Daoy (cell line): ENCODE measurements at regions not wholly inside any gene's neighbourhood (a gene's known extent, or its start where the extent isn't known, plus 50 kb on each side); places are given as distances from the start of the nearest gene placed in this dataset.

Experiments
- DNase-seq: peaks from one replicate; pipeline ENCODE4 v3.0.0-alpha.2; 2015; ENCODE audit warnings: low read depth

DNA sequence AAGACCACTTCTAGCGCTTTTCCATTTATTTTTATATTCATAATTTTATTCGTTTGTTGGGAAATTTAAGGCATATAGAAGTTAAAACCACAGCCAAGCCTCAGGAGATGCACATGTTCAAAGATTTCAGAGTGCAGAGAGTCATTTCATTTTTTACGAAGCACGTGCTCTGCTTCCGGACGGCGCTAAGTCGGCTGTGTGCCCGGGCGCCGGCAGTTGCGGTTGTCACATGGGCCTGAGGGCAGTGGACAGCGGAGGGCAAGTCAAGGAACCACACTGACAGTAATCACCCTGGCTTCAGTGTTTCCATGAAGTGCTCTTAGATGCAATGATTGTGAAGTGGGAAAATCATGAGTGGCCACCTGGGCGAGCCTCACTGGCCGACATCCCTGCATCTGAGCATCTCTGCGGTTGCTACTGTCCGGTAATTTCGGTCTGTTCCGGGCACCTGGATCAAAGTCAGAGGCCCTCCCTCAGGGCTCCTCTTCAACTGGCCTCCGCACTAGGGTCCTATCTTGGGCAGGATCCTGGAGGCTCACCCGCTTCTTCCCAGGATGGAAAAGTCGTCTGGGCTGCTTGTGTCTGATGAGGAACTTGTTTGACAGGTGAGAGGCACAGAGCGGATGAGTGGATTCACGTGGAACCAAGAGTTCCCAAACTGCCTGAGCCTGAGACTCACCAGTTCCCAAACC, 90.8 kb downstream of the DACT2 start:
- no peak for DNase-seq

DNA sequence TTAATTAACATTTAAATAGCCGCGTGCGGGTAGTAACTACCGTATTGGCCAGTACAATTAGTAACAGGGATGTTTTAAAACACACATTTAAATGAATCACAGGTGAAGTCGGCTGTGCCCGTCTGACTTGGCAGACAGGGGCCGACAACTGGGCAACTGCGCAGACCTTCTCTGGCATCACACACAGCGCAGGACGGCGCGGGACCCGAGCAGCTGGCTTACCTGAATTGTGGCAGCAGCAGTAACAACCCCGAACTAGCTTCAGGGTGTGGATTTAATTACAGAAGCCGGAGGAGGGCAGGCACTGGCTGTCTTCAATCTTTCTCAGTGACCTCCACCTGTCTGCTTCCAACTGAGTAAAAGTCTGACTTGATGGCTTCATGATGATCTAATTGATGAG, 91.7 kb downstream of the DACT2 start:
- no peak for DNase-seq

DNA sequence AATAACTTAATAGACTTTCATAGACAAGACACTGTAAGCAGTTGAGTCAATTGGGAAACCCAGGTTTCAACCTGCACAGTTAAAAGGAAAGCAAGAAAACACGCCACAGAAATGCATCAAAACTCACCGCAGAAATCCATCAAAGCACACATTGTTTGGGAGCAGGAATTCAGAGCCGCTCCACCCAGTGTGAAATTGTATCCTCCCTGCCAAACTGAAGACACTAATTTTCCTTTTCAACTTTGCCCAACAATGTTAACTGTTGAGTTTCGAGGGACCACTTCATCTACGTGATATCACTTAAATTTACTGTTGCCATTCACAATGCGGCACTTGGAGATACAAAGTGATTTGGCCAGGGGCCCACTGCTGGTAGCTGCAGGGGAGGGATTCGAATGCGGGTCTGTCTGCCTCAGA, 92.7 kb downstream of the DACT2 start:
- DNase-seq: no peak

DNA sequence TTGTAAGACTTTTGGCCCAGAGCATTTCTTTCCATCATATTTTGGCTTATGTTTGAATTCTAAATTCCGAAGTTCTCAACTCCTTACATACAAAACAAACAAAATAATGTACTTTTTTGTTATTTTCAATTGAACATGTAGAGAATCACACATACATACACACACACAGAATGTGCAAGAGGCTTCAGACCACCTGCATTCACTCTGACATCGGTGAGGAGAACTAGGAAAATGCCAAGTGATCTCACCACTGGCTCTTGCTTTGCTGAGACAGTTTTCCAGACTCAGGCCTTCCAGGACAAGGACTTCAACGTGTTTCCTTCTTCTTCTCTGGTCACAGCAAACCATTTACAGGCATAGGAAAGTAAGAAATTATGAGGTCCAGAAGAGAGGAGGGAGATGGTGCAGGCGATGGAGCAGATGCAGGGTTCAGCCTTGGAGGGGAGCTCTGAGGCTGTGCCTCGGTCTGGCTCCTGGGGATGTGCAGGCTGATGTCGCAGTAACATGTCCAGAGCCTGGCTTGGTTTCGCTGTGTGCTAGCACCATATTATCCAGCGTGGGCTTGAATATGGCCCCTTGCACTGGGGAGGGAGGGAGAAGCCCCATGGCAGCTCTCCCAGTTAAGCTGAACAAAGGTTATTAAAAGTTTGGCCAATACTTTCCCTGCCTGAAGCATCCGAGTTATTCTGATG, 93.4 kb downstream of the DACT2 start:
- DNase-seq: no peak

DNA sequence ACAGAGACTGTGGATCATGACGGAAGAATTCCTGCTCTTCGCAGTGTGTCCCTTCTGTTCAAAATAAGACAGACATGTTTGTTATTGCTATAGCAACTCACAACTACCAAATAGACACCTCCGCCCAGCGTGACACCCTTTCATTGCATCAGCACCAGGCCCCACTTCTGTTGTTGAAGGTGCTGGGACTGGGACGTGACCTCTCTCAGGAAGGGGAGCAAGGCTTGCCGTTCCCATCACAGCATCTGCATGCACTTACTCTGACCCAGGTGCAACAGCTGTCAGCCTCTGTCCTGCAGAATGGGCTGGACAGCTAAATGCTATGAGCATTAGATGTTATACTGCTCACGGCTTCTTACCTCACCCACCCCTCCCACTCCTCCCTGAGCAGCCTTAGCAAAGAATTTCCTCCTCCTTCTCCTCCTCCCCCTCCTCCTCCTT, 94.1 kb downstream of the DACT2 start:
- no peak for DNase-seq

- DNase-seq: no peak
These were observed 95.8 kb downstream of the DACT2 start for GRCh38 chr6:168223755-168224154.

DNA sequence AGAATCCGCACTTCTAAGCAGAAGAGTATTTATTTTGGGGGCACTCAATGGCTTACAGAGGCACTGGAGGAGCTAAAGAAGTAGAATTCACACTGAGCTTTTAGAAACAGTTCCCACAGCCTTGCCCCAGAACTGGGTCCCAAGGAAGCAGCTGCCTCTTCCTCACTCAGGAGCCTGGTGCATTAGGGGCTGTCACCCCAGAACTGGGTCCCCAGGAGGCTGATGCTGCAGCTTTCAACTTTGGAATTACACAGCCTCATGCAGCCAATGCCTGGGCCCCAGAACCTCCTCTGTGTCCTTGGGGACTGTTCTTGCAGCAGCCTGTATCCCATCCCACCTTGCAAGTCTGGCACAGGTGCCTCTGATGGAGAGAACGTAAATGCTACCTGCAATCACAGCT, 96.4 kb downstream of the DACT2 start:
- DNase-seq: no peak

GRCh38 chr6:168222115-168223043, 97.2 kb downstream of the DACT2 start:
- DNase-seq: no peak

DNA sequence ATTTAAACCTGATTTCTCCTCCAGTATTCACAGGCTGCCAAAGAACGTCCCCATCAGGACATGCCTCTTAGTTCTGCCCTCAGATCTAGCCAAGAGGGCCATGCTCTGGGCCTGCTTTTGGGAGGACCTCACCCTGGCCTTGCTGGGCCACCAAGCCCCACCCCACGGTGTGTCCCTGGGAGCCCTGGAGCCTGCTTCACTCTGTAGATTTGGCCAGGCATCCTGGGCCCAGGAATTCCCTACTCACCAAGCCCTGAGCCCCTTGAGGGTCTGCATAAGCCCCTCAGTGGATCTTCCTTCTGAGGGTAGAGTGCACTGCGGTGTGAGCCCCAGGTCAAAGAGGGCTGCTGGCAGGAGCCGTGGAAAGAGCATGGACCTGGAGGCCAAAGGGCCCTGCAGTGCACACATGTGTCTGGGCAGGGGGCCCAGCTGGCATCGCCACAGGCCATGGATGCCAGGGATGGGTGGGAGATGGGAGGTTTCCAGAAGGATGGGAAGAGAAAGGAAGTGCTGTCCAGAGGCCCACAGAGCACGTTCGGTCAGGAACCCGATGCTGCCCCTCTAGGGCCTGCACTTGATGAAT, 98.0 kb downstream of the DACT2 start:
- DNase-seq: no peak

DNA sequence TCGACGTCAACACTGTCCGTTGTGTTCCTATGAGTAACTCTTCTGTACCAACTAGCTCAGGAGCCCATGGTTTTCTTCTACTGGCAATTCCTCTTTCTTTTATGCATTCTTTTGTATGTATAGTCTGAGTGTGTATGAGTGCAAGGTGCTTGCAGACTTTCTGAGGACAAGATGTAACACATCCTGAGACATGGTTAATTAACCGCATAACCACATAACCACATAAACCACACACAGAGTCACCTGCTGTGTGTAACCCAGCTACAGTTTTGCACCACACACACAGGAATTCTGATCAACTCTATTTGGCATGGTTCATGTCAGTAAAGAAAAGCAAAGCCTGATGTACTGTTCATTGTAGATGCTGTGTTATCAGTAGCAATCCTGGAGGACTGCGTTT, 98.6 kb downstream of the DACT2 start:
- peak; percentile 12 for DNase-seq

DNA sequence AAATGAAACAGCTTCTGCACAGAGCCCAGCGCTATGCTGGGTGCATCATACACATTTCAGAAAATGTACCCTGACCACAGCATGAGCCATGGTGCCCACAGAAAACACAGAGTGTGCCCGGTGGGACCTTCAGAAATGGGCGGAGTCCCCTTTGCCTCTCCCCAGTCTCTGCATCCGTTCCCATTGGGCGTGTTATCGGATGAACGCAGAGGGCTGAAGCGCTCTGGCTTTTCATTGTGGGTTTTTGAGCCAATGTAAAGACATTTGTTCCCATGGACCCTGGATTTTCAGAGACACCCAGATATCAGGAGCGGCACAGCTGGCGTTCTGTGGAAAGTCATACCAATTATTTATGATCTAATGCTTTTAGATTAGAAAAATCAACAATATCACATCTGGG, 99.8 kb downstream of the DACT2 start:
- DNase-seq: no peak

GRCh38 chr6:168218785-168219566, 100.6 kb downstream of the DACT2 start:
- DNase-seq: no peak

- DNase-seq: no peak
These were observed 101.6 kb downstream of the DACT2 start for GRCh38 chr6:168217880-168218537.

GRCh38 chr6:168217216-168217879, 102.2 kb downstream of the DACT2 start:
- DNase-seq: no peak

DNA sequence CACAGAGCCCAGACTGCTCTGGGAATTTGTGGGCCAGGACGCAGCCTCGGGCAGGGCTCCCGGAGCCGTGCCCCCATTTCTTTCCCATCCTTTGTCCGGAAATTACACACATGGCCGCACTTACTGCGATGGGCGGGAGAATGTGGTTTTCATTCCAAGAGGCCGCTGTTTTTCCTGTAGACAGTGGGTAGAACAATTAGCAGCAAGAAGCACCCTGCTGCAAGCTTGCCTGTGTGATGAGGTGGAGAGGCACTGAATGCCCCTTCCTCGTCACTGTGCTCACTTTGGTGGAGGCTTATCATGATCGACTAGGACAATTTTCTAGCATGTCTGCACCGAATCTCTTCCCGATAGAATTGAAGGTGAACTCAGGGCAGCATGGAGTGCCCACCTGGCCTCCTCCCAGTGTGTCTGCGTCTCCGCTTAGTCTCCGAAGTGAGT, 102.8 kb downstream of the DACT2 start:
- peak; percentile 39 for DNase-seq

- DNase-seq: no peak
These were observed 103.5 kb downstream of the DACT2 start for GRCh38 chr6:168216117-168216516.

- no peak for DNase-seq
These were observed 104.3 kb downstream of the DACT2 start for GRCh38 chr6:168215121-168215808.

- no peak for DNase-seq
These were observed 104.9 kb downstream of the DACT2 start for GRCh38 chr6:168214586-168215104.

DNA sequence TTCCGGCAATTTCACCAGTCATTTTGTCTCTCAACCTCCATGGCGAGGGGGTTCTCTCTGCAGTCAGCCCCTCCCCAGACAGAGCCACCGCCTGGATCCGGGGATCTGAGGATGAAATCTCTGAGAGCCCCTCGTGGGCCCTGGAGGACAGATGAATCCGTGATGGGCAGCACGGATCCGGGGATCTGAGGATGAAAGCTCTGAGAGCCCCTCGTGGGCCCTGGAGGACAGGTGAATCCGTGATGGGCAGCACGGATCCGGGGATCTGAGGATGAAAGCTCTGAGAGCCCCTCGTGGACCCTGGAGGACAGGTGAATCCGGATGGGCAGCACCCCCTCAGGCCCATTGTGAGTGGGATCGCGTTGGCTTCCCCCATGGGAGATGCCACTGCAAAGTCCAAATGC, 106.5 kb downstream of the DACT2 start:
- no peak for DNase-seq
